BLaER1 (cell line): ENCODE measurements at regions not wholly inside any gene's neighbourhood (a gene's known extent, or its start where the extent isn't known, plus 50 kb on each side); places are given as distances from the start of the nearest gene placed in this dataset.

ENCODE experiments used
- H3K27ac ChIP-seq: shearing (Covaris generic); formaldehyde crosslinking; 2 replicates; pipeline ENCODE4 v1.8.1; 2022
- H3K27me3 ChIP-seq: shearing (Covaris generic); formaldehyde crosslinking; 2 replicates; pipeline ENCODE4 v1.8.1; 2022
- H3K36me3 ChIP-seq: shearing (Covaris generic); formaldehyde crosslinking; 2 replicates; pipeline ENCODE4 v1.8.1; 2022
- H3K4me1 ChIP-seq: shearing (Covaris generic); formaldehyde crosslinking; 2 replicates; pipeline ENCODE4 v1.8.1; 2022
- H3K4me2 ChIP-seq: shearing (Covaris generic); formaldehyde crosslinking; 2 replicates; pipeline ENCODE4 v1.8.1; 2022
- H3K4me3 ChIP-seq: shearing (Covaris generic); formaldehyde crosslinking; 2 replicates; pipeline ENCODE4 v1.8.1; 2022
- H3K9ac ChIP-seq: shearing (Covaris generic); formaldehyde crosslinking; 2 replicates; pipeline ENCODE4 v1.8.1; 2022
- H3K9me3 ChIP-seq: shearing (Covaris generic); formaldehyde crosslinking; 2 replicates; pipeline ENCODE4 v1.8.1; 2022
- H4K20me1 ChIP-seq: shearing (Covaris generic); formaldehyde crosslinking; 2 replicates; pipeline ENCODE4 v1.8.1; 2022
- Cebpa-rat ChIP-seq: shearing (Covaris generic); IDR thresholded peaks from 2 replicates; pipeline ENCODE4 v1.8.1; 2022

- Histone ChIP-seq H3K4me3 (no peak overlapping the region), H3K4me1 (no peaks in the 10 kb centered on the region), H3K9me3 (no peaks in the 10 kb centered on the region), H3K27ac (no peak overlapping the region), H3K4me2 (no peak overlapping the region), H3K9ac (no peak overlapping the region), H4K20me1 (no peaks in the 10 kb centered on the region), H3K27me3 (no peaks in the 10 kb centered on the region), H3K36me3 (no peaks in the 10 kb centered on the region)
- no peak for TF ChIP-seq Cebpa-rat
Measured at GRCh38 chr13:111937777-111938311, 129.1 kb upstream of the SOX1 start.

GRCh38 chr13:111938741-111939665, 127.9 kb upstream of the SOX1 start:
- H3K9ac ChIP-seq: no peak overlapping the region
- H3K36me3 ChIP-seq: no peaks in the 10 kb centered on the region
- no peaks in the 10 kb centered on the region for H3K9me3 ChIP-seq
- no peaks in the 10 kb centered on the region for H4K20me1 ChIP-seq
- no peaks in the 10 kb centered on the region for H3K27me3 ChIP-seq
- H3K27ac ChIP-seq: no peak overlapping the region
- H3K4me2 ChIP-seq: no peak overlapping the region
- no peak for TF ChIP-seq Cebpa-rat
- peaks cover 11% of the 10 kb centered on the region for H3K4me1 ChIP-seq
- no peak overlapping the region for H3K4me3 ChIP-seq

- no peaks in the 10 kb centered on the region for H4K20me1 ChIP-seq
- no peaks in the 10 kb centered on the region for H3K9me3 ChIP-seq
- H3K36me3 ChIP-seq: no peaks in the 10 kb centered on the region
- H3K9ac ChIP-seq: no peak overlapping the region
- TF ChIP-seq Cebpa-rat: no peak
- peaks cover 16% of the 10 kb centered on the region for H3K4me1 ChIP-seq
- H3K27me3 ChIP-seq: peaks cover 3% of the 10 kb centered on the region; the same call in 1 of the 2 replicates
- H3K4me2 ChIP-seq: no peak overlapping the region
- H3K27ac ChIP-seq: no peak overlapping the region
- H3K4me3 ChIP-seq: no peak overlapping the region
Measured at GRCh38 chr13:111939666-111940278, 127.2 kb upstream of the SOX1 start.

GRCh38 chr13:111940892-111941291, 126.1 kb upstream of the SOX1 start:
- H3K27ac ChIP-seq: no peak overlapping the region
- H3K4me2 ChIP-seq: no peak overlapping the region
- H4K20me1 ChIP-seq: no peaks in the 10 kb centered on the region
- TF ChIP-seq Cebpa-rat: no peak
- H3K36me3 ChIP-seq: no peaks in the 10 kb centered on the region
- H3K9ac ChIP-seq: no peak overlapping the region
- H3K4me3 ChIP-seq: no peak overlapping the region
- H3K4me1 ChIP-seq: peaks cover 16% of the 10 kb centered on the region
- H3K27me3 ChIP-seq: peaks cover 3% of the 10 kb centered on the region; the same call in 1 of the 2 replicates
- H3K9me3 ChIP-seq: no peaks in the 10 kb centered on the region

GRCh38 chr13:111941845-111942447, 125.0 kb upstream of the SOX1 start:
- Histone ChIP-seq H4K20me1 (no peaks in the 10 kb centered on the region), H3K4me1 (peaks cover 16% of the 10 kb centered on the region)

GRCh38 chr13:111943229-111943795, 123.6 kb upstream of the SOX1 start:
- no peak overlapping the region for H3K9ac ChIP-seq
- H3K4me1 ChIP-seq: peaks cover 16% of the 10 kb centered on the region
- no peak overlapping the region for H3K4me3 ChIP-seq
- no peaks in the 10 kb centered on the region for H3K36me3 ChIP-seq
- no peaks in the 10 kb centered on the region for H3K9me3 ChIP-seq
- H3K27ac ChIP-seq: no peak overlapping the region
- peak overlapping the region; percentile 44 for H3K4me2 ChIP-seq
- H4K20me1 ChIP-seq: no peaks in the 10 kb centered on the region
- TF ChIP-seq Cebpa-rat: no peak
- peaks cover 3% of the 10 kb centered on the region; the same call in 1 of the 2 replicates for H3K27me3 ChIP-seq

More at GRCh38 chr13:111941845-111942447, 125.0 kb upstream of the SOX1 start:
- Histone ChIP-seq H3K36me3 (no peaks in the 10 kb centered on the region), H3K9ac (no peak overlapping the region), H3K27ac (no peak overlapping the region), H3K4me2 (no peak overlapping the region), H3K4me3 (no peak overlapping the region), H3K9me3 (no peaks in the 10 kb centered on the region), H3K27me3 (peaks cover 3% of the 10 kb centered on the region; the same call in 1 of the 2 replicates)
- no peak for TF ChIP-seq Cebpa-rat

- H3K36me3 ChIP-seq: no peaks in the 10 kb centered on the region
- H3K4me1 ChIP-seq: peaks cover 16% of the 10 kb centered on the region
- no peaks in the 10 kb centered on the region for H4K20me1 ChIP-seq
- H3K9ac ChIP-seq: no peak overlapping the region
- H3K9me3 ChIP-seq: no peaks in the 10 kb centered on the region
- H3K4me2 ChIP-seq: peak overlapping the region; percentile 11; the same call in 1 of the 2 replicates
- no peak overlapping the region for H3K27ac ChIP-seq
- H3K27me3 ChIP-seq: peaks cover 3% of the 10 kb centered on the region; the same call in 1 of the 2 replicates
- TF ChIP-seq Cebpa-rat: no peak
- no peak overlapping the region for H3K4me3 ChIP-seq
Measured at GRCh38 chr13:111944171-111944583, 122.8 kb upstream of the SOX1 start.

- Histone ChIP-seq H3K4me2 (no peak overlapping the region), H3K4me1 (peaks cover 16% of the 10 kb centered on the region), H4K20me1 (no peaks in the 10 kb centered on the region), H3K36me3 (no peaks in the 10 kb centered on the region), H3K27me3 (peaks cover 3% of the 10 kb centered on the region; the same call in 1 of the 2 replicates), H3K9me3 (peaks cover 8% of the 10 kb centered on the region; the same call in 1 of the 2 replicates), H3K27ac (no peak overlapping the region), H3K4me3 (no peak overlapping the region), H3K9ac (no peak overlapping the region)
- TF ChIP-seq Cebpa-rat: no peak
Measured at GRCh38 chr13:111945086-111945485, 121.9 kb upstream of the SOX1 start.

GRCh38 chr13:111946214-111946613, 120.7 kb upstream of the SOX1 start:
- Histone ChIP-seq H4K20me1 (no peaks in the 10 kb centered on the region), H3K4me3 (no peak overlapping the region), H3K36me3 (no peaks in the 10 kb centered on the region), H3K9me3 (peaks cover 19% of the 10 kb centered on the region), H3K4me2 (no peak overlapping the region), H3K27ac (no peak overlapping the region), H3K4me1 (peaks cover 21% of the 10 kb centered on the region), H3K27me3 (peaks cover 3% of the 10 kb centered on the region; the same call in 1 of the 2 replicates), H3K9ac (no peak overlapping the region)
- TF ChIP-seq Cebpa-rat: no peak
